CD8-positive, alpha-beta memory T cell (primary cell): ENCODE measurements at regions not wholly inside any gene's neighbourhood (a gene's known extent, or its start where the extent isn't known, plus 50 kb on each side); places are given as distances from the start of the nearest gene placed in this dataset.
"Not testable (repeated sequence)": the region's sequence is repeated elsewhere in the genome, so short reads cannot be mapped to it uniquely, and the experiment has no call there.

Experiments
- CTCF ChIA-PET: fragments of 350-600 bp; sonication (Branson Sonifier 250); formaldehyde crosslinking; loops from one replicate; lab custom pipeline; 2021; ENCODE audit warnings: antibody characterized with exemption; lab: Charles Lee
- POLR2A ChIA-PET: fragments of 350-600 bp; sonication (Branson Sonifier 250); formaldehyde crosslinking; loops from one replicate; lab custom pipeline; 2021; ENCODE audit warnings: antibody characterized with exemption; lab: Charles Lee
- DNase-seq, 5 donors: peaks; one replicate each; pipeline versions ENCODE4 v3.0.0 to v3.0.0-alpha.2; 2020 to 2022; ENCODE audit warnings: mixed read lengths in 1 of 5
- H3K27ac ChIP-seq: one replicate; pipeline ENCODE4 v1.7.0; 2013; ENCODE audit warnings: low read depth, mild to moderate bottlenecking, low read length, moderate library complexity
- H3K27me3 ChIP-seq: 2 replicates; pipeline ENCODE4 v1.7.0; 2013; ENCODE audit warnings: low read length, mild to moderate bottlenecking; ENCODE audit not compliant: insufficient read depth, poor library complexity, severe bottlenecking
- H3K36me3 ChIP-seq: 2 replicates; pipeline ENCODE4 v1.7.0; 2013; ENCODE audit warnings: mild to moderate bottlenecking, low read length, moderate library complexity; ENCODE audit not compliant: insufficient read depth
- H3K4me1 ChIP-seq: 2 replicates; pipeline ENCODE4 v1.7.0; 2013; ENCODE audit warnings: mild to moderate bottlenecking, low read length, moderate library complexity; ENCODE audit not compliant: insufficient read depth
- H3K4me3 ChIP-seq: 2 replicates; pipeline ENCODE4 v1.7.0; 2013; ENCODE audit warnings: mild to moderate bottlenecking, low read length
- H3K9me3 ChIP-seq: 2 replicates; pipeline ENCODE4 v1.7.0; 2013; ENCODE audit warnings: mild to moderate bottlenecking, low read length
- H3K27ac Mint-ChIP-seq, 8 donors: one replicate each; pipeline ENCODE4 v1.8.0; 2020 to 2021; ENCODE audit warnings: mixed read lengths in 8 of 8, mild to moderate bottlenecking in 6 of 8, inconsistent platforms in 3 of 8, moderate library complexity in 3 of 8
- H3K27me3 Mint-ChIP-seq, 2 donors: one replicate each; pipeline ENCODE4 v1.8.0; 2020 to 2021; ENCODE audit warnings: mixed read lengths in 2 of 2, mild to moderate bottlenecking in 1 of 2, moderate library complexity in 1 of 2
- H3K36me3 Mint-ChIP-seq, 3 donors: one replicate each; pipeline ENCODE4 v1.8.0; 2020 to 2021; ENCODE audit warnings: mixed read lengths in 3 of 3, inconsistent platforms in 1 of 3, mild to moderate bottlenecking in 1 of 3
- H3K4me1 Mint-ChIP-seq, 3 donors: one replicate each; pipeline ENCODE4 v1.8.0; 2020 to 2021; ENCODE audit warnings: mixed read lengths in 3 of 3, inconsistent platforms in 1 of 3, mild to moderate bottlenecking in 1 of 3
- H3K4me3 Mint-ChIP-seq, 7 donors: one replicate each; pipeline ENCODE4 v1.8.0; 2020 to 2021; ENCODE audit warnings: mixed read lengths in 7 of 7, mild to moderate bottlenecking in 6 of 7, moderate library complexity in 4 of 7, inconsistent platforms in 2 of 7
- H3K9me3 Mint-ChIP-seq, 5 donors: one replicate each; pipeline ENCODE4 v1.8.0; 2020 to 2022; ENCODE audit warnings: mixed read lengths in 5 of 5, mild to moderate bottlenecking in 3 of 5, moderate library complexity in 2 of 5, inconsistent platforms in 1 of 5

DNA sequence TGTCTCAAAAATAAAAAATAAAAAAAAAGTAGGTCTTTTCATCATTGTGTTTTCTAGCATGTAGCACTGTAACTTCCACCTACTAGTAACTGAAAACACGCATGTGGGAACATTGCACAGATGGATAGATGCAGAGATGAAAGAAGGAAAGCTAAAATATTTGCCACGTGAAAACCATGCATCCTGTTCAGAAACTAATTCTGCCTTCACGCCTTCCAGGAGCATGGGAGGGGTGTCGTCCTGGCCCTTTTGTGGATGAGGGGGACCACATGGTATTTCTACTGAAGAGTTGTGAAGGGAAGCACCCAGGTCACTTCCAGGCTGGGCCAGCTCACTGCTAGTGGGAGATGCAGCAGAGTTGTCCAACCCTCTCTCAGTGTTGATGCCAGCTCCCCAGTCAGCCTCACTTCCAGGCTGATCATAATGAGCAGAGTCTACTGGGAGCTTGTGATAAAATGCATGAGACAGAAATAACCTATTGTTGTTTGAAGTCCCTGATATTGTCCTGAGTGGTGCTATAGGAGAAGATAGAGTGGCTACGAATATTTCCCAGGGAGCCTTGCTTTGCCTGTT lies 287.1 kb upstream of the CELF2 start:
- no peaks in the 10 kb centered on the region for H3K36me3 ChIP-seq
- no peak overlapping the region for H3K4me3 ChIP-seq
- POLR2A ChIA-PET, result no interaction called here
- H3K27ac Mint-ChIP-seq, result no peak overlapping the region
- CTCF ChIA-PET, result no interaction called here
- H3K4me3 Mint-ChIP-seq, result no peak overlapping the region
- H3K9me3 ChIP-seq, result no peaks in the 10 kb centered on the region
- DNase-seq, result no peak
- peaks cover 0 to 4% (median 0%) of the 10 kb centered on the region in 3 donors for H3K36me3 Mint-ChIP-seq
- no peak overlapping the region for H3K27ac ChIP-seq
- no peaks in the 10 kb centered on the region for H3K27me3 ChIP-seq
- H3K27me3 Mint-ChIP-seq, result peaks cover 2 to 5% of the 10 kb centered on the region in 2 donors
- H3K9me3 Mint-ChIP-seq, result no peaks in the 10 kb centered on the region
- H3K4me1 Mint-ChIP-seq, result no peaks in the 10 kb centered on the region
- H3K4me1 ChIP-seq, result no peaks in the 10 kb centered on the region

DNA sequence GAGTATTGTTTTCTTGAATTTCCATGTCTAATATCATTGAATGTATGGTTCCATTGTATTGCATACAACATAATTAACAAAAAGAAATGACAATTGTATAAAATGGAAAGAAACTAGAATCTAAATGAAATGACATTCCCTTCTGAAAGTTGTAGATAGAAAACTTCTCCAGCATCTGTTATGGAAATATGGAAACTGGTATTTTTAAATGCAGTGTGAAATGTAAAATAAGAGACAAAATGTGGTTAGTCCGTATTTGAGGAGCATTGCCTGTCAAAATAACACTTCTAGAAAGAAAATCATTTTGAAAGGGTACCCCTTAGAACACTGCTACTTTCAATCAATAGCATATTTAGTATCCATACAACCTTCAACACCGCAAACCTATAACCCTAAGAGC lies 286.3 kb upstream of the CELF2 start:
- no peaks in the 10 kb centered on the region for H3K4me1 ChIP-seq
- Mint-ChIP-seq H3K9me3 (peaks cover 0 to 2% (median 0%) of the 10 kb centered on the region in 5 donors), H3K27ac (no peak overlapping the region), H3K36me3 (peaks cover 0 to 4% (median 0%) of the 10 kb centered on the region in 3 donors), H3K4me1 (no peaks in the 10 kb centered on the region), H3K4me3 (no peak overlapping the region), H3K27me3 (peaks cover 2 to 5% of the 10 kb centered on the region in 2 donors)
- no peaks in the 10 kb centered on the region for H3K27me3 ChIP-seq
- POLR2A ChIA-PET, result no interaction called here
- H3K4me3 ChIP-seq, result no peak overlapping the region
- CTCF ChIA-PET, result no interaction called here
- no peaks in the 10 kb centered on the region for H3K36me3 ChIP-seq
- DNase-seq, result no peak
- H3K9me3 ChIP-seq, result no peaks in the 10 kb centered on the region
- H3K27ac ChIP-seq, result no peak overlapping the region

DNA sequence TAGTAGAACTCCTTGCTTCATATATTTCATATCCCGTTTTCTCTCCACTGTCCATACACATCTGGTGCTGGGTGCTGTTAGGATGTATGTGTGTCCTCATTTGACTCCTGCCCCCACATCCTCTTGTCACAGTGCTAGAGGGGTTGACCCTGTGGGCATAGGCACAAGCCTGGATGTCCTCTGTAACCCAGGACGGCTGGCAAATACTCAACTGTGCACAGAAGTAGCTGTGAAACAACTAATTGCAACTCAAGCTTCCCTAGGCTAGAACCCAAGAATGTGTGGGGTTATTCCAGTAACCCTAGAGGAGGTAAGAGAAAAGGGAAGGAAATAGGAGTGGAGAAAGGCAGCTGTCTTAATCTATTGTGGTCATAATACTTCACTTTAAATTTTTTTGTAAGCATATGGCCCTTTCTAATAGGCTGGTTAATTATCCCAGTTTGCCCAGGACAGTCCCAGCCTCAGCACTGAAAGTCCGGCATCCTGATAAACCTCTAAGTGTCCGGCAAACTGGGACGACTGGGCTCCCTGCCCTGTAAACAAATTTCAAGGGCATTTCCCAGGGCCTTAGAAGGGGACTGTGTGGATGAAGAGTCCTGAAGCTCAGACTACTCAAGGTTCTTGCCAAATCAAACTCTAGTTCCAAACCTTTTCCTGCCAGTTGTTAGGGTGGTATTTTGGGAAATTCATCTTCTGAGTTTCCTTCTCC lies 283.2 kb upstream of the CELF2 start:
- no peaks in the 10 kb centered on the region for H3K27me3 ChIP-seq
- no peak for DNase-seq
- POLR2A ChIA-PET, result no interaction called here
- H3K4me1 Mint-ChIP-seq, result no peaks in the 10 kb centered on the region
- H3K36me3 Mint-ChIP-seq, result peaks cover 0 to 4% (median 0%) of the 10 kb centered on the region in 3 donors
- peaks cover 0 to 3% (median 0%) of the 10 kb centered on the region in 5 donors for H3K9me3 Mint-ChIP-seq
- peaks cover 4 to 18% of the 10 kb centered on the region in 2 donors for H3K27me3 Mint-ChIP-seq
- H3K9me3 ChIP-seq, result no peaks in the 10 kb centered on the region
- H3K27ac ChIP-seq, result no peak overlapping the region
- CTCF ChIA-PET, result no interaction called here
- H3K27ac Mint-ChIP-seq, result no peak overlapping the region
- no peaks in the 10 kb centered on the region for H3K36me3 ChIP-seq
- H3K4me1 ChIP-seq, result no peaks in the 10 kb centered on the region
- H3K4me3 ChIP-seq, result no peak overlapping the region
- no peak overlapping the region for H3K4me3 Mint-ChIP-seq

DNA sequence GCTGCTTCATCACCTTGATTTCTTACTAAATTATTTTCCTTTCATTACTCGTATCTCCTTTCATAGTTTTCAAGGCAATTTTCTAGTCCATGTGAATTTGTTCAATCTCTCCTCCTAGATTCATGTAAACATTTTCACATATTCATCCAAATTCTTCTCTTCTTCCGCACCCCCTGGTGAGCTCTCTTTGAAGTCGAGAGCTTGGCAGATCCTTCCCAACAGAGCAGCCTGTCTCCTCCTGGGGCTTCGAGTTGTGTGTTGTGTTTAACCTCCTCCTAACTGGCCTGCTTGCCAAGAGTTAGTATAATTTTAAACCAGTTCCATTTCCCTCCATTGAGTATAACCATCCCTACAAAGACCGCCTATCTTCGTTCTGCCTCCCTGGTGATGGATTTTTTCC lies 272.4 kb upstream of the CELF2 start:
- Mint-ChIP-seq H3K9me3 (peaks cover 2 to 11% (median 8%) of the 10 kb centered on the region in 5 donors), H3K36me3 (peaks cover 0 to 6% (median 0%) of the 10 kb centered on the region in 3 donors)
- CTCF ChIA-PET, result no interaction called here

DNA sequence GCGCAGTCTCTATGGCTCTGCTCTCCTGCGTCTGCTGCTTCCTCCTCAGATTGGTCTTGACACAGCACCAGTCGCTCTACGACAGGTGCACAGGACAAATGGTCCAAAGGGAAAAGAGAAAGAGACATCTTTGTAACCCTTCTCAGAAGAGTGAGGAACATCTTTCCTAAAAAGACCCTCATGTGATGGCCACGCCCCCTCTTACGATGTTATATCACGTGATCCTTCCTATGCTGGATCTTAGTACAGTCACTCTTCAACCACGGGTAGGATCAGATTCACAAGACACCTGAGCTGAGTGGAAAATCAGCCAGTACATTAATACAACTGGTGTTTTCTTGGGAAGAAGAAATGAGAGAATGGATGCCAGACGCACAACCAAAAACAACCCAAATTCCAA lies 262.2 kb upstream of the CELF2 start:
- no peak for DNase-seq
- Mint-ChIP-seq H3K4me3 (no peak overlapping the region), H3K36me3 (no peaks in the 10 kb centered on the region), H3K27ac (no peak overlapping the region), H3K27me3 (peaks cover 0 to 5% of the 10 kb centered on the region in 2 donors), H3K9me3 (no peaks in the 10 kb centered on the region), H3K4me1 (no peaks in the 10 kb centered on the region)
- Histone ChIP-seq H3K4me3 (no peak overlapping the region), H3K36me3 (no peaks in the 10 kb centered on the region), H3K4me1 (no peaks in the 10 kb centered on the region), H3K27ac (no peak overlapping the region), H3K9me3 (no peaks in the 10 kb centered on the region), H3K27me3 (no peaks in the 10 kb centered on the region)
- CTCF ChIA-PET, result interaction anchor here (0.5 kb wide), 1 partner anchor 13 kb away, joined by 3 read pairs; no protein-coding TSS in a partner anchor
- POLR2A ChIA-PET, result no interaction called here

More for the DNA sequence above, 272.4 kb upstream of the CELF2 start:
- no peak overlapping the region for H3K4me3 Mint-ChIP-seq
- Histone ChIP-seq H3K27me3 (no peaks in the 10 kb centered on the region), H3K27ac (no peak overlapping the region), H3K9me3 (no peaks in the 10 kb centered on the region), H3K4me1 (no peaks in the 10 kb centered on the region), H3K4me3 (no peak overlapping the region), H3K36me3 (no peaks in the 10 kb centered on the region)
- no peaks in the 10 kb centered on the region for H3K4me1 Mint-ChIP-seq
- no peak overlapping the region for H3K27ac Mint-ChIP-seq
- peaks cover 2 to 21% of the 10 kb centered on the region in 2 donors for H3K27me3 Mint-ChIP-seq
- no peak for DNase-seq
- POLR2A ChIA-PET, result no interaction called here

DNA sequence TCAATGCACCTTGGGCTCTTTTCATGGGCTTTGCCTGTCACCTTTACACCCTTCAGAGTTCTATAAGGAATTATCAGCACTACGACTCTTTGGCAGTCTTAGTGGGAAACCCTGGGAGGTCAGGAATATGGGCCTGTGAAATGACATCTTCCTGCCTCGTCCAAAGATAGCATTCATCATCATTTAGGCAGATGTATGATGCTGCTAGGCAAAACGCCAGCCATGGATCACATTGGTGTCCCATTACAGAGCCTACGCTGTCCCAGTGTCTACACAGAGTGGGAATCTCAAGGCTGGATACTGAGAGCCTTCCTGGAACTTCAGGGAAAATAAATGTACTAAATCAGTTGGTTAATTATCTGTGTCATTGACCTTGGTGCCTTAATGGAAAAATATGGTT lies 259.4 kb upstream of the CELF2 start:
- peaks cover 1 to 4% of the 10 kb centered on the region in 2 donors for H3K27me3 Mint-ChIP-seq
- H3K4me3 Mint-ChIP-seq, result no peak overlapping the region
- Histone ChIP-seq H3K4me3 (no peak overlapping the region), H3K27me3 (no peaks in the 10 kb centered on the region), H3K27ac (no peak overlapping the region), H3K4me1 (no peaks in the 10 kb centered on the region), H3K9me3 (no peaks in the 10 kb centered on the region), H3K36me3 (no peaks in the 10 kb centered on the region)
- no peaks in the 10 kb centered on the region for H3K36me3 Mint-ChIP-seq
- POLR2A ChIA-PET, result no interaction called here
- no peak for DNase-seq
- no peaks in the 10 kb centered on the region for H3K9me3 Mint-ChIP-seq
- H3K4me1 Mint-ChIP-seq, result no peaks in the 10 kb centered on the region
- CTCF ChIA-PET, result no interaction called here
- no peak overlapping the region for H3K27ac Mint-ChIP-seq

DNA sequence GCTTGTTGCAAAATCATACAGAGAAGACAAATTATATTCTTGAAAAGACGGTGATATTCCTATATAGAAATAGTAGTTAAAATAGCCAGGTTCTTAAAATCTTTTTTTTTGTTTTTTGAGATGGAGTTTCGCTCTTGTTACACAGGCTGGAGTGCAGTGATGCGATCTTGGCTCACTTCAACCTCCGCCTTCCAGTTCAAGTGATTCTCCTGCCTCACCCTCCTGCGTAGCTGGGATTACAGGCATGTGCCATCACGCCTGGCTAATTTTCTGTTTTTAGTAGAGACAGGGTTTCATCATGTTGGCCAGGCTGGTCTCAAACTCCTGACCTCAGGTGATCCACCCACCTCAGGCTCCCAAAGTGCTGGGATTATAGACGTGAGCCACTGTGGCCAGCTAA lies 257.9 kb upstream of the CELF2 start:
- H3K36me3 ChIP-seq, H3K4me3 Mint-ChIP-seq, CTCF ChIA-PET, H3K4me3 ChIP-seq, POLR2A ChIA-PET, H3K27ac ChIP-seq, H3K4me1 Mint-ChIP-seq, H3K9me3 Mint-ChIP-seq, DNase-seq, H3K27ac Mint-ChIP-seq, H3K4me1 ChIP-seq, H3K27me3 ChIP-seq, H3K9me3 ChIP-seq, H3K36me3 Mint-ChIP-seq: not testable (repeated sequence)
- H3K27me3 Mint-ChIP-seq, result peaks cover 1 to 12% of the 10 kb centered on the region in 2 donors

DNA sequence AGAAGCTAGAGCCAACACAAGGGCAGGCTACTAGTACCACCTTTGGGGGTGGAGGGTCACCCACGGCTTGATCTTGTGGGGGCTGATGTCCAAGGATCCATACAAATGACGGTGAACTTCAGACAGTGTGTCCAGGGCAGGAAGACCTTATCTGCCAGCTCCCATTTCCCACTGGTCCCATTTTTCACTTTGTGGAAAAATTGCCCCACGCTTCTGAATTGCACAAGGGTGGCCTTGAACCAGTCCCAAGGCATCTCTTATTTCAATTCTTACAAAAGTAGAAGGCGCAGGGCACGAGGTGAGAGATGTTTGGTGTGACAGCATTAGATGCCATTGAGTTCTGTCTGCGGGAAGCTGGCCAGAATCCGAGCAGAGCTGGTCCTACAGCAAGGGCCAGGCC lies 252.7 kb upstream of the CELF2 start:
- Mint-ChIP-seq H3K27me3 (peaks cover 4 to 17% of the 10 kb centered on the region in 2 donors), H3K4me3 (no peak overlapping the region), H3K9me3 (no peaks in the 10 kb centered on the region), H3K4me1 (no peaks in the 10 kb centered on the region), H3K36me3 (no peaks in the 10 kb centered on the region), H3K27ac (no peak overlapping the region)
- no peak for DNase-seq
- Histone ChIP-seq H3K27me3 (no peaks in the 10 kb centered on the region), H3K36me3 (no peaks in the 10 kb centered on the region), H3K27ac (no peak overlapping the region), H3K4me1 (no peaks in the 10 kb centered on the region), H3K4me3 (no peak overlapping the region), H3K9me3 (no peaks in the 10 kb centered on the region)
- ChIA-PET CTCF (no interaction called here), POLR2A (no interaction called here)
